GM21390 (cell line): ENCODE measurements at regions not wholly inside any gene's neighbourhood (a gene's known extent, or its start where the extent isn't known, plus 50 kb on each side); places are given as distances from the start of the nearest gene placed in this dataset.
"Not testable (repeated sequence)": the region's sequence is repeated elsewhere in the genome, so short reads cannot be mapped to it uniquely, and the experiment has no call there.

ENCODE experiments used
- ATAC-seq: cut with Tn5 transposase; IDR thresholded peaks from one replicate; pipeline ENCODE4 v1.9.1; 2021; ENCODE audit not compliant: unreplicated experiment

DNA sequence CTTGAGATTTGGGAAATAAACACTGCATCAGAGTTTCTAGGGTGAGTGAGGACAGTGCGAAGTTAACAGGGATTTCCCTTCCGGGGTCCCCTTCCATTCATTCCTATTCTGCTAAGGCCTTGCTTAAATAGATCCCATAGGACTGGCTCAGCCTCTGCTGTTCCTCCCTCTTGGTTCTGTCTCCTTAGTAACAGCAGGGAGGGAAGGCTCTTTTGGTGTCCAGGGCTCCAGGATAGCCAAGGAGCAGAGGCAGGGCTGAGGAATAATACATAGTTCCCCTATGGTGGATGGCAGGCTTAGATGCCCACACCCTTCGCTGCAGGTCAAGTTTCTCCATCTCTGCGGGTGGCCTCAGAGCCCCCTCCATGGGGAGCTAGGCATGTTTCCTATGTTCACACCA is 591.7 kb downstream of the ACTL7B start:
- ATAC-seq = no peak

DNA sequence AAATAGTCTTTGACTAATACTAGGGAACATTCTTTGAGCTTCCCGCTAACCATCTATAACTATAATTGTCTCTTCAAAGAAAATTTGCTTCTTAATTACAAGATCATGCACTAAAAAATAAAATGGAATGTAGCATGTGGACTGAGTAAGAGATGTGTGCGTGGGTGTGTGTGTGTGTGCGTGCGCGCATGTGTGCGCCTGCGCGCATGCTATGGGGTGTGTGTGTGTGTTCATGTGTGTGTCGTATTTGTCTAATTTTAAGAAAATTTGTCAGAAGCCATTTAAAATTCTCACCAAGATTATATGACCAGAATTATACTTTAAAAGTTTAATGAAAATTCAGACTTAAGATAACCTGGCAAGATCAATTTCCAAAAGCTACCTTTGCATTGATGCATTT is 593.0 kb downstream of the ACTL7B start:
- ATAC-seq = no peak

DNA sequence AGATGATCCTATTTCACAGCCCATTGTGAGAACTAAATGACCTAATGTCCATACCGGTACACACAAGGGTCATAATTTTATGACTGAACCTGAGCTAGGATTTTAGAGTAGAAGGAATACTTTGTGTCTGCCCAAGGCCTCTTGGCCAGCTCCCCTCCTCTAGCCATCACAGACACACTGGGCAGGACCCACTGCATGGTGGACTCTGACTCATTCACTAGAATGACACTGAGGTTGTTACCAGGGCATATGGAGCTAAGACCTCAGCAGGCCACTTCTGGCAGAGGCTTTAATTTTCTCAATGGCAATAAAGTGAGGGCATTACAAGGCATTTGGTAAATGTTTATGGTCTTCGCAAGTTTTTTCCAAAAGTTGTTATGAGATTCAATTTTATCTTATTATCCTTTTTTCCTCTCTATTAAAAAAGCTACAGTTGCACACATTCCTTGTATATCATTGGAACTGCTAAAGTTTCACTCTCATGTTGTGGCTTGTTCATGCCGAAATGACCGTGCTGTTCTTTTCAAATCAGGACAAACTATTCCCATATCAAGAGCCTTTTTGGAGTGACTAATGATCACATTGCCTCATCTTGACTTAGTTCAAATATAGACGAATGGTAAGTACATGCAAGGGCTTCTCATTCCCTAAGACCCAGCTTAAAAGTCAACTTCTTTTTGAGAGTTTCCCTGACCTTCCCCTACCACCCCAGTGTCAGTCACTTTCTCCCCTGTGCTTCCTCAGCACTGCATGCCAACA is 595.7 kb downstream of the ACTL7B start:
- no peak for ATAC-seq

GRCh38 chr9:108258640-108259039 is 597.1 kb downstream of the ACTL7B start:
- no peak for ATAC-seq

DNA sequence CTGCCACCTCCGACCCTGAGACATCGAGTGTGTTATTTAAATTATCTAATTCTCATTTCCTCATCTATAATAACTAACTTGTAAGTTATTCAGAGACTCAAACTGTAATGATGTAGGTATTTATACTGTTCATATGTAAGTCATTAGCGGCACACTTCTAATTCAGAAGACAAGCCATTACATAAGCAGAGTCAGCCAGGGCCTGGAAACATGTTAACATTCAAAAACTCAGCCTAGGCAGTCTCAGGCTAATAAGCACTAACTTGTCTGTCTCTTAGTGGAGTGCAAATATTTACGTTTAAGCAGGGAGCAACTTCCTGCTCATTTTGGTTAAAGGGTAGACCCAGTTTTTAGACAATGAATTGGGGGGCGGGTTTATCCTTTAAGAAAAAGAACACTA is 598.4 kb downstream of the ACTL7B start:
- no peak for ATAC-seq

GRCh38 chr9:108254236-108254635 is 601.5 kb downstream of the ACTL7B start:
- ATAC-seq = no peak

DNA sequence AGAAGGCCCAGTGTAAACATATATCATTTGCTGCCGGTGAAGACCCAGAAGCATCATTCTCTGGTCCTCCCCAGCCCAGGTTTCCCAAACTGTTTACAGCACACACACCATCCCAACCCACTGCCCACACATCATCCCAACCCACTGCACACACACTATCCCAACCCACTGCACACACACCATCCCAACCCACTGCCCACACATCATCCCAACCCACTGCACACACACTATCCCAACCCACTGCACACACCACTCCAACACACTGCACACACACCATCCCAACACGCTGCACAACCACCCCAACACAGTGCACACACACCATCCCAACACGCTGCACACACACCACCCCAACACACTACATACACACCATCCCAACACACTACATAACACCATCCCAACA is 608.4 kb downstream of the ACTL7B start:
- ATAC-seq = not testable (repeated sequence)

GRCh38 chr9:108245901-108246300 is 609.9 kb downstream of the ACTL7B start:
- no peak for ATAC-seq

- ATAC-seq = no peak
Measured at GRCh38 chr9:108245331-108245730, 610.5 kb downstream of the ACTL7B start.

- no peak for ATAC-seq
Measured at GRCh38 chr9:108244686-108245085, 611.1 kb downstream of the ACTL7B start.

DNA sequence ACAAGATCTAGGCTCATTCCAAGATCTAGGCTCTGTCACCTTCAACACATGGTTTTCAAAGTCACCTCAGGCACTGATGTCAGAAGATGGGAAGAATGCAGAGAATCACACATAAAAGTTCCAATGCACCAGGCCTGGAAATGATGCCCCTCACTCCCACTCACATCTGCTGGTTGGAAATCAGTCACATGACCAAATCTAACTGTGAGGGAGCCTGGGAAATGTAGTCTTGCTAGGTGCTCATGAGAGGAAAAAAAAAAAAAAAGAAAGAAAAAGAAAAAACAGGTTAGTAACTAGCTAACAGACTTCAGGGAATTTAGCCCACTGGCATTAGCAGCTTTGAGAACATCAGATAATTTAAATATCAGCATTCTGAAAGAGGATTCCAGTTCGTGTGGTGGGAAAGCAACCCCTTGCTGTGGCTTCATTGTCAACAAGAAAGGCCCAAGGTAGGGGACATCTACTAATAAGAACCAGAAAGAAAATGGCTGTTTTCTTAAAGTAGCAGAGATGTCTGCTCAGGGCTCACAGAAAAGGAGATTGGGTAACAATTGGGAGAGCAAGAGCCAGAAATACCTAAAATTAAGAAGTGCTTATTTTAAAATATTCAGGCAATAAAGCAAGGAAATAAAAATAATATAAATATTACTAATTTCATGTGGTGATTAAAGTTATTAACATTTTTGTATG is 614.3 kb downstream of the ACTL7B start:
- ATAC-seq = no peak

DNA sequence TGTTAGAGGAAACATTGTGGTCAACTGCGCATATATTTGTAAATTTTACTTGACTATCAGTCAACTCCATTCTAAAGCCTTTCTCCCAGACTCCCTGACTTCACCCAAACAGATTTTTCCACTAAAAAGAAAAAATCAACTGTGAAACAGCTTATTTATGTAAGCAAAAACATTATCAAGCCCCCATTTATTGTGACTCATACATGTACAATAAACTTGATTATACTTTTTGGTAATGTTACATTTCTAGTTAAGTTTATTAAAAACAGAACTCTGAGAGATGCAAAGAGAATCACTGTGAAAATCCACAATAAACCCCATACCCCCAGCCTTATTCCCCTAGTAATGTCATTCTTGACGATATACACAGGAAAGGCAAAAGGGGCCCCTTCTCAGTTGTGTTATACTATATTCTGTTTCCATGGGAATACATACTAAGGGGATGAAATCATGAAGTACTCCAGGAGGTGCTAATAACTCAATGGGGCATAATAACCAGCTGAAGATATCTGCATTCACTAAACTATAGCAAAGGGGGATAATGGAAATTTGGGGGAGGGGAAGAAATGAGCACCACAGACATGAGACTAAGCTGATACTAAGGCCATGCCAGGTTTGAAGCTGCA is 616.0 kb downstream of the ACTL7B start:
- ATAC-seq = no peak

GRCh38 chr9:108235609-108236008 is 620.2 kb downstream of the ACTL7B start:
- ATAC-seq = no peak

- ATAC-seq = no peak
Measured at GRCh38 chr9:108234811-108235210, 621.0 kb downstream of the ACTL7B start.

- no peak for ATAC-seq
Measured at GRCh38 chr9:108225149-108225800, 630.5 kb downstream of the ACTL7B start.

GRCh38 chr9:108224716-108225115 is 631.1 kb downstream of the ACTL7B start:
- no peak for ATAC-seq

GRCh38 chr9:108219664-108220063 is 636.1 kb downstream of the ACTL7B start:
- no peak for ATAC-seq

- no peak for ATAC-seq
Measured at GRCh38 chr9:108217431-108218349, 638.1 kb downstream of the ACTL7B start.

DNA sequence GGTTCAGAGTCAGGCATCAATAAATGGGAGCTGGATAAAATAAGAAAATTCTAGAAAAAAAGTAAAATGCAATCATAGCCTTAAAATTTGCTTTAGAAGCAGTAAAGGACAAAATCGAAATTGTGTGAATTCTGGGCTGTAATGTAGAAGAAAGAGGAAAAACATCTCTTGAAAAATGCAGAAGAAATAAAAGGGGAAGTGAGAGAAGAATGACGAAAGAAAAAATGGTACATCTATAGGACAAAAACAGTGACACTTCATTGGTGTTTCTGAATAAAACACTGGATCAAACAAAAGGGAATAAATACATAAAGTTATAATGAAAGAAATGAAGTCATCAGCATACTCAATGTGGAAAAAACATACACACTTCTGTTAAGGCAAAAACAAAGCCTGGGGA is 642.3 kb downstream of the ACTL7B start:
- no peak for ATAC-seq

- ATAC-seq = no peak
Measured at GRCh38 chr9:108212184-108212583, 643.6 kb downstream of the ACTL7B start.
